ENCODE measurements at regions not wholly inside any gene's neighbourhood (a gene's known extent, or its start where the extent isn't known, plus 50 kb on each side); places are given as distances from the start of the nearest gene placed in this dataset.
"Not testable (repeated sequence)": the region's sequence is repeated elsewhere in the genome, so short reads cannot be mapped to it uniquely, and the experiment has no call there.

DNA sequence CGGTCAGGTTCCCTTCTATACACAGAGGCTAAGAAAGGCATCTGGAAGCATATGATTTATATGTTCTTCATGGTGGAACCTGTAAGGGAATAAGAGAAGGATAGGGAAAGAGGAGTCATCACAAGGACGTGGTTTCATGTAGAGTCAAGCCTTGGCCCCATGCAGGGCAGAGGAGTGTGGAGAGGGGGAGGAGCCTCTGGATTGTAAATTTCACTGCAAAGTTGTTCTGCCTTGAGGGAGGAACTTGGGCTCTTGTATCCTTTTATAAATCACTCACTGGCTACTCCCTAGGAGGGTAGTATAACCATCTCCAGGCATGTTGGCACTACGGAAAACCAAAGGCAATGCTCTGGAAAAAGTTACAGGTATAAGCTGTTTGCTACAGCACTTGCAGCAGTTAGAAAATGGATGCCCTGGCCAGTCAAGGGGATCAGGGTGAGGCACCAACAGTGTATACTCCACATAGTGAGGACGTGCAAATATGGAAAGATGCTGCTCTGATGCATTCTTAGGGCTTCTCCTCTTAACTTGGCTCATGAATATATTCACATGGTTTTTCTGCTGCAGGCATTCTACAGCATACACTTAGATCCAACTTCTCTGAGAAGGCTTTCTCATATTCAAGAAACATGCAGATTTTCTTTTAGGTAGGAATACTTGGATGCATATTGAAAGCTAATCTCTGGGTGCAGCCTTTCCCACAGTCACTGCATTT, 60.3 kb upstream of the ZNF81 start:
- no peak for FAIRE-seq
- Histone ChIP-seq H3K27me3 (ENCODE audit: control insufficient read depth in 3 of 3, insufficient read depth in 3 of 3, low read length in 3 of 3) (no peaks in the 10 kb centered on the region), H3K4me3 (ENCODE audit: low read depth in 1 of 3, low read length in 3 of 3) (no peak overlapping the region), H3K27ac (ENCODE audit: low read depth in 1 of 3, low read length in 2 of 3) (no peak overlapping the region), H3K4me1 (ENCODE audit: control insufficient read depth in 3 of 3, insufficient read depth in 2 of 3, low read depth in 1 of 3, low read length in 2 of 3) (no peaks in the 10 kb centered on the region), H3K36me3 (ENCODE audit: control insufficient read depth in 3 of 3, insufficient read depth in 2 of 3, low read depth in 1 of 3, low read length in 3 of 3) (no peaks in the 10 kb centered on the region), H3K9me3 (ENCODE audit: control insufficient read depth in 2 of 2, insufficient read depth in 1 of 2, low read depth in 1 of 2, low read length in 1 of 2) (peaks cover 0 to 3% of the 10 kb centered on the region in 2 donors)
- 53 to 69% (median 54%) methylated on average over 4 of the region's 4 CpGs for WGBS, 3 donors
- no peak for DNase-seq

DNA sequence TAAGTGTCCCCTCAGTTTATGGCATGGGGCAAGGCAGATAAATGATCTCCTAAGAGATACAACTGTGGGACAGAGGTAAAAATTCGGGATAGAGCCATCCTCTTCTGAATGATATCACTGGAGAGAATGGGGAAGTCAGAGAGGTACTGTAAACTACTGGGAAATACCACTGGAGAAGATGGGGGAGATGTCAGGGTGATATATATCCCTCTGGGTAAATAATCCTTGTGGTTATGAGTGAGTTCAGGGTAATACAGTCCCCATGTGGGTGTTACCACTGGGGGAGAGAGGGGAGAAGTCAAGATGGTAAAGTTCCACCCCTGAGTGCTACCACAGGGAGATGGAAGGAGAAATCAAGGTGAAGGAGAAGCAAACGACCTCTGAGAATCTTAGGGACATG, 63.9 kb upstream of the ZNF81 start:
- DNase-seq = no peak
- WGBS, 3 donors = 14 to 55% (median 47%) methylated on average over 2 of the region's 2 CpGs
- H3K36me3 ChIP-seq (ENCODE audit: control insufficient read depth in 3 of 3, insufficient read depth in 2 of 3, low read depth in 1 of 3, low read length in 3 of 3) = no peaks in the 10 kb centered on the region
- no peak overlapping the region for H3K4me3 ChIP-seq (ENCODE audit: low read depth in 1 of 3, low read length in 3 of 3)
- no peaks in the 10 kb centered on the region for H3K4me1 ChIP-seq (ENCODE audit: control insufficient read depth in 3 of 3, insufficient read depth in 2 of 3, low read depth in 1 of 3, low read length in 2 of 3)
- peaks cover 0 to 3% of the 10 kb centered on the region in 2 donors for H3K9me3 ChIP-seq (ENCODE audit: control insufficient read depth in 2 of 2, insufficient read depth in 1 of 2, low read depth in 1 of 2, low read length in 1 of 2)
- H3K27ac ChIP-seq (ENCODE audit: low read depth in 1 of 3, low read length in 2 of 3) = no peak overlapping the region
- H3K27me3 ChIP-seq (ENCODE audit: control insufficient read depth in 3 of 3, insufficient read depth in 3 of 3, low read length in 3 of 3) = no peaks in the 10 kb centered on the region
- FAIRE-seq = no peak

DNA sequence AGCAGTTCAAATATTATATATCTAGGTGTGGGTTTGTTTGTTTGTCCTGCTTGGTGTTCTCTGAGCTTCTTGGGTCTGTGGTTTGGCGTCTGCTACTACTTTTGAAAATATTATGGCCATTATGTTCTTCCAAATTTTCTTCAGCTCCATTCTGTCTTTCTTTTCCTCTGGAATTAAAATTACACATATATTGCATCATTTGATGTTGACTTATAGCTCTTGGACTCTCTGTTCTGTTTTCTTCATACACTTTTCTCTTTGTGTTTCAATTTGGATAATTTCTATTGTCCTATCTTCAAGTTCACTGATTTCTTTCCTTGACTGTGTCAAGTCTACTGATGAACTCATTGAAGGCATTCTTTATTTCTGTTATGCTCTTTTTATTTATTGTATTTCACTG, 65.2 kb upstream of the ZNF81 start:
- Histone ChIP-seq H3K9me3 (ENCODE audit: control insufficient read depth in 2 of 2, insufficient read depth in 1 of 2, low read depth in 1 of 2, low read length in 1 of 2) (no peaks in the 10 kb centered on the region), H3K27ac (ENCODE audit: low read depth in 1 of 3, low read length in 2 of 3) (no peak overlapping the region), H3K36me3 (ENCODE audit: control insufficient read depth in 3 of 3, insufficient read depth in 2 of 3, low read depth in 1 of 3, low read length in 3 of 3) (no peaks in the 10 kb centered on the region), H3K27me3 (ENCODE audit: control insufficient read depth in 3 of 3, insufficient read depth in 3 of 3, low read length in 3 of 3) (no peaks in the 10 kb centered on the region), H3K4me1 (ENCODE audit: control insufficient read depth in 3 of 3, insufficient read depth in 2 of 3, low read depth in 1 of 3, low read length in 2 of 3) (no peaks in the 10 kb centered on the region), H3K4me3 (ENCODE audit: low read depth in 1 of 3, low read length in 3 of 3) (no peak overlapping the region)
- DNase-seq (no peak), FAIRE-seq (no peak)
- 76 to 96% (median 86%) methylated on average over 1 of the region's 1 CpG for WGBS, 3 donors

DNA sequence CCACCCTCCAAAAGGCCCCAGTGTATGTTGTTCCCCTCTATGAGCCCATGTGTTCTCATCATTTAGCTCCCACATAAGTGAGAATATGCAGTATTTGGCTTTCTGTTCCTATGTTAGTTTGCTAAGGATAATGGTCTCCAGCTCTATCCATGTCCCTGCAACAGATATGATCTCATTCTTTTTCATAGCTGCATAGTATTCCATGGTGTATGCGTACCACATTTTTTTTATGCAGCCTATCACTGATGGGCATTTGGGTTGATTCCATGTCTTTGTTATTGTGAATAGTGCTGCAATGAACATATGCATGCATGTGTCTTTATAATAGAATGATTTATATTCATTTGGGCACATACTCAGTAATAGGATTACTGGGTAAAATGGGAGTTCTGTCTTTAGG, 73.9 kb upstream of the ZNF81 start:
- H3K4me3 ChIP-seq (ENCODE audit: low read depth in 1 of 3, low read length in 3 of 3); DNase-seq; FAIRE-seq; H3K4me1 ChIP-seq (ENCODE audit: control insufficient read depth in 3 of 3, insufficient read depth in 2 of 3, low read depth in 1 of 3, low read length in 2 of 3); H3K27ac ChIP-seq (ENCODE audit: low read depth in 1 of 3, low read length in 2 of 3); H3K36me3 ChIP-seq (ENCODE audit: control insufficient read depth in 3 of 3, insufficient read depth in 2 of 3, low read depth in 1 of 3, low read length in 3 of 3); H3K27me3 ChIP-seq (ENCODE audit: control insufficient read depth in 3 of 3, insufficient read depth in 3 of 3, low read length in 3 of 3); H3K9me3 ChIP-seq (ENCODE audit: control insufficient read depth in 2 of 2, insufficient read depth in 1 of 2, low read depth in 1 of 2, low read length in 1 of 2): not testable (repeated sequence)
- 87 to 100% (median 97%) methylated on average over 1 of the region's 1 CpG for WGBS, 3 donors

DNA sequence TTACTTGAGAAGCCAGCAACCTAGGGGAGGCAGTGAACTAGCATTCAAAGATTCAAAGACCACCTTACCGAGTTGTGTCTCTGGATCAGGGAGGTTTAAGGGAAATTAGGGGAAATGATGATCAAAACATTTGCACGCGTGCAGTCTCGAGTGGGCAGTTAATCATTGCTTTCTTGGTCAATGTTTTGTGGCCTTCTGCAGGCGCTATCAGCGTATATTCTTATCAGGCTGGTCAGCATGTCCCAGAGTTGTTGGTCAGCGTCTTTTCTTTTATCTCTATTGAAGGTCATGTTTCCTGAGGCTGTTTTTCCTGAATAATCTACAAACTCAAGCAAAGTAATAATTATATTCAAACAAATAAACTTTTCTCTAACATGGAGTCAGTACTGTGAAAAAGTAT, 84.0 kb upstream of the ZNF81 start:
- Histone ChIP-seq H3K4me1 (ENCODE audit: control insufficient read depth in 3 of 3, insufficient read depth in 2 of 3, low read depth in 1 of 3, low read length in 2 of 3) (no peaks in the 10 kb centered on the region), H3K4me3 (ENCODE audit: low read depth in 1 of 3, low read length in 3 of 3) (no peak overlapping the region), H3K27ac (ENCODE audit: low read depth in 1 of 3, low read length in 2 of 3) (no peak overlapping the region), H3K36me3 (ENCODE audit: control insufficient read depth in 3 of 3, insufficient read depth in 2 of 3, low read depth in 1 of 3, low read length in 3 of 3) (no peaks in the 10 kb centered on the region), H3K9me3 (ENCODE audit: control insufficient read depth in 2 of 2, insufficient read depth in 1 of 2, low read depth in 1 of 2, low read length in 1 of 2) (no peaks in the 10 kb centered on the region), H3K27me3 (ENCODE audit: control insufficient read depth in 3 of 3, insufficient read depth in 3 of 3, low read length in 3 of 3) (no peaks in the 10 kb centered on the region)
- DNase-seq (no peak), FAIRE-seq (no peak)
- 68 to 92% (median 75%) methylated on average over 7 of the region's 7 CpGs for WGBS, 3 donors

DNA sequence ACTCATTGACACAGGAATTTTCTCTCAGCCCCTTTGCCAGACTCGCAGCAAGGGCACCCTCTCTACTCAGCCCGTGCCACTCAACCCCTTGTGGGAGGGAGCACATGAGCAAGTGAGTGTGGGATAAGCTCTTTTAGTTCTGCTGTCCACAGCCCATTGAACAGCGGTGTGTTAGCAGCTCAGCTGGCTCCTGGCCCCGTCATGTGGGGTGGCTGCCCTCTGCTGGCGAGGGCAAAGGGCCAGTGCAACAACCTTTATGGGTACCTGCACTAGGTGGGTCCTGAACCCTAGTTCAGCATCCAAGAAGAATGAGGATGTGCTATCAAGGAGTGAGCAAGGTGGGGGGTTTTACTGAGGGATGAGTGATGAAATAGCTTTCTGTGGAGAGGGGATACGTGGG, 85.0 kb upstream of the ZNF81 start:
- no peaks in the 10 kb centered on the region for H3K4me1 ChIP-seq (ENCODE audit: control insufficient read depth in 3 of 3, insufficient read depth in 2 of 3, low read depth in 1 of 3, low read length in 2 of 3)
- WGBS, 3 donors = 12 to 36% (median 20%) methylated on average over 5 to 6 of the region's 6 CpGs
- no peaks in the 10 kb centered on the region for H3K36me3 ChIP-seq (ENCODE audit: control insufficient read depth in 3 of 3, insufficient read depth in 2 of 3, low read depth in 1 of 3, low read length in 3 of 3)
- no peak overlapping the region for H3K27ac ChIP-seq (ENCODE audit: low read depth in 1 of 3, low read length in 2 of 3)
- no peak overlapping the region for H3K4me3 ChIP-seq (ENCODE audit: low read depth in 1 of 3, low read length in 3 of 3)
- no peaks in the 10 kb centered on the region for H3K27me3 ChIP-seq (ENCODE audit: control insufficient read depth in 3 of 3, insufficient read depth in 3 of 3, low read length in 3 of 3)
- no peaks in the 10 kb centered on the region for H3K9me3 ChIP-seq (ENCODE audit: control insufficient read depth in 2 of 2, insufficient read depth in 1 of 2, low read depth in 1 of 2, low read length in 1 of 2)
- DNase-seq (peak; percentile 28 to 46), FAIRE-seq (no peak)

DNA sequence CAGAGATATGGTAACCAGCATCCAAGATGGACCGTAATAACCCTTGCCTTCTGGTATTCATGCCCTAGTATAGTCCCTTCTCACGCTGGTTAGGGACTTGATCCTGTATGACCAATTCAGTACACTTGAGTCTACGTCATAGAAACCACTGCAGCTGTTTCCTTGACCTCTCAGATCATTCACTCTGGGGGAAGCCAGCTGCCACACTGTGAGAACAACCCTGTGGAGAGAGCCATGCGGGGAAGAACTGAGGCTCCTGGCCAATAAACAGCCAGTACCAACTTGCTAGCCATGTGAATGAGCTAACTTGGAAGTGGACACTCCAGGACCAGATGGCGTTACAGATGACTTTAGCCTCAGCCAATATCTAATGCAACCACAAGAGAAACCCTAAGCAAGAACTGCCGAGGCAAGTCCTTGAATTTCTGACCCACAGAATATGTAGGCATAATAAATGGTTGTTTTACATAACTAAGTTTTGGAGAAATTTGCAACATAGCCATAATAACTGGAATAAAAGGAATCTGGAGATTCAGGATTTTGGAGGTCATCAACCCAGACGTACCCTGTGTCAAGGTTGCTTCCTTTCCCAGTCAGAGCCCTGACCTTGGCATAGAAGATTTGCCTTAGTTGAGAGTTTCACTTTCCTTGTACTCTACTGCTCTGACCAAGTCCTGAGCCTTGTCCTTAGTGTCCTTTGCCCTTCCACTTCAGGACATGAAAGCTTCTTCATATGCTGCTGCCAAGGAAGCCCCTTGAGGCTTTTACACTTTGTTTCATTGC, 87.3 kb upstream of the ZNF81 start:
- Histone ChIP-seq H3K4me3 (ENCODE audit: low read depth in 1 of 3, low read length in 3 of 3) (no peak overlapping the region), H3K27me3 (ENCODE audit: control insufficient read depth in 3 of 3, insufficient read depth in 3 of 3, low read length in 3 of 3) (no peaks in the 10 kb centered on the region), H3K9me3 (ENCODE audit: control insufficient read depth in 2 of 2, insufficient read depth in 1 of 2, low read depth in 1 of 2, low read length in 1 of 2) (no peaks in the 10 kb centered on the region), H3K27ac (ENCODE audit: low read depth in 1 of 3, low read length in 2 of 3) (no peak overlapping the region), H3K4me1 (ENCODE audit: control insufficient read depth in 3 of 3, insufficient read depth in 2 of 3, low read depth in 1 of 3, low read length in 2 of 3) (no peaks in the 10 kb centered on the region), H3K36me3 (ENCODE audit: control insufficient read depth in 3 of 3, insufficient read depth in 2 of 3, low read depth in 1 of 3, low read length in 3 of 3) (no peaks in the 10 kb centered on the region)
- WGBS, 3 donors = 44 to 67% (median 62%) methylated on average over 7 of the region's 7 CpGs
- DNase-seq = no peak
- no peak for FAIRE-seq

DNA sequence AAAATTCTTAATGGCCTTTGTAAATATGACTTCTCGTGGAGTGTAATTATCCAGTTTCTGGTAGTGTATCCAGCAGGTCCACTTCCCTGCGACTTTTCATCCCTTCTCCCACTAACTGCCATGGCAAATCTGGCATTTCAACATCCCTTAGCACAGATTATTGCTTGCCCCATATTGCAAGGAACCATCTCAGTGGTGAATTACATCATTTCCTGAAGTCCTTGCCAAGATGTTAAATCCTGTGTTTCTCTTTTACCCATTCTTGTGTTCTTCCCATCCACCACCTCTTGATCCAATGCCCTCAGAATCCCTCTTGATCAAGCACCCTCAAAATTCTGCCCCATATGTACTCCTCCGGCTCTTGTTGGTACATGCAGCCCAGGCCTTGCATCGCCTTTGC, 88.1 kb upstream of the ZNF81 start:
- H3K4me3 ChIP-seq (ENCODE audit: low read depth in 1 of 3, low read length in 3 of 3) = no peak overlapping the region
- H3K9me3 ChIP-seq (ENCODE audit: control insufficient read depth in 2 of 2, insufficient read depth in 1 of 2, low read depth in 1 of 2, low read length in 1 of 2) = no peaks in the 10 kb centered on the region
- H3K27me3 ChIP-seq (ENCODE audit: control insufficient read depth in 3 of 3, insufficient read depth in 3 of 3, low read length in 3 of 3) = no peaks in the 10 kb centered on the region
- no peaks in the 10 kb centered on the region for H3K36me3 ChIP-seq (ENCODE audit: control insufficient read depth in 3 of 3, insufficient read depth in 2 of 3, low read depth in 1 of 3, low read length in 3 of 3)
- 70 to 85% (median 82%) methylated on average over 4 of the region's 4 CpGs for WGBS, 3 donors
- FAIRE-seq (no peak), DNase-seq (no peak)
- H3K4me1 ChIP-seq (ENCODE audit: control insufficient read depth in 3 of 3, insufficient read depth in 2 of 3, low read depth in 1 of 3, low read length in 2 of 3) = no peaks in the 10 kb centered on the region
- no peak overlapping the region for H3K27ac ChIP-seq (ENCODE audit: low read depth in 1 of 3, low read length in 2 of 3)

Data from small intestine (tissue), 7 donors.